GM19455 (cell line): ENCODE measurements at regions not wholly inside any gene's neighbourhood (a gene's known extent, or its start where the extent isn't known, plus 50 kb on each side); places are given as distances from the start of the nearest gene placed in this dataset.
"Not testable (repeated sequence)": the region's sequence is repeated elsewhere in the genome, so short reads cannot be mapped to it uniquely, and the experiment has no call there.

Experiments
- ATAC-seq: cut with Tn5 transposase; IDR thresholded peaks from one replicate; pipeline ENCODE4 v1.9.1; 2021; ENCODE audit not compliant: unreplicated experiment

GRCh38 chr4:167811958-167812357 is 280.4 kb upstream of the ANXA10 start:
- ATAC-seq, result no peak

GRCh38 chr4:167826281-167826680 is 266.1 kb upstream of the ANXA10 start:
- ATAC-seq, result no peak

- no peak for ATAC-seq
Measured at GRCh38 chr4:167831855-167832254, 260.5 kb upstream of the ANXA10 start.

GRCh38 chr4:167838686-167839085 is 253.7 kb upstream of the ANXA10 start:
- ATAC-seq, result no peak

- ATAC-seq, result no peak
Measured at GRCh38 chr4:167842487-167842886, 249.8 kb upstream of the ANXA10 start.

- ATAC-seq, result no peak
Measured at GRCh38 chr4:167854881-167855280, 237.5 kb upstream of the ANXA10 start.

- ATAC-seq, result not testable (repeated sequence)
Measured at GRCh38 chr4:167858127-167858526, 234.2 kb upstream of the ANXA10 start.

- ATAC-seq, result no peak
Measured at GRCh38 chr4:167867191-167867590, 225.1 kb upstream of the ANXA10 start.

- no peak for ATAC-seq
Measured at GRCh38 chr4:167868163-167868562, 224.2 kb upstream of the ANXA10 start.

GRCh38 chr4:167873496-167873895 is 218.8 kb upstream of the ANXA10 start:
- no peak for ATAC-seq

- not testable (repeated sequence) for ATAC-seq
Measured at GRCh38 chr4:167876091-167876490, 216.2 kb upstream of the ANXA10 start.

GRCh38 chr4:167877826-167878225 is 214.5 kb upstream of the ANXA10 start:
- ATAC-seq, result not testable (repeated sequence)

GRCh38 chr4:167883266-167883665 is 209.1 kb upstream of the ANXA10 start:
- no peak for ATAC-seq

GRCh38 chr4:167885071-167885470 is 207.3 kb upstream of the ANXA10 start:
- no peak for ATAC-seq

- no peak for ATAC-seq
Measured at GRCh38 chr4:167885872-167886271, 206.5 kb upstream of the ANXA10 start.

- ATAC-seq, result no peak
Measured at GRCh38 chr4:167887726-167888125, 204.6 kb upstream of the ANXA10 start.

GRCh38 chr4:167890226-167890625 is 202.1 kb upstream of the ANXA10 start:
- ATAC-seq, result no peak

- ATAC-seq, result no peak
Measured at GRCh38 chr4:167893531-167893930, 198.8 kb upstream of the ANXA10 start.

GRCh38 chr4:167896260-167896659 is 196.1 kb upstream of the ANXA10 start:
- not testable (repeated sequence) for ATAC-seq

- no peak for ATAC-seq
Measured at GRCh38 chr4:167897116-167897515, 195.2 kb upstream of the ANXA10 start.

- ATAC-seq, result no peak
Measured at GRCh38 chr4:167903291-167903721, 189.0 kb upstream of the ANXA10 start.

GRCh38 chr4:167906851-167907250 is 185.5 kb upstream of the ANXA10 start:
- ATAC-seq, result no peak

GRCh38 chr4:167908816-167909215 is 183.5 kb upstream of the ANXA10 start:
- ATAC-seq, result no peak

- ATAC-seq, result not testable (repeated sequence)
Measured at GRCh38 chr4:167912535-167912934, 179.8 kb upstream of the ANXA10 start.
